CD14-positive monocyte (primary cell): ENCODE measurements at regions not wholly inside any gene's neighbourhood (a gene's known extent, or its start where the extent isn't known, plus 50 kb on each side); places are given as distances from the start of the nearest gene placed in this dataset.
"Not testable (repeated sequence)": the region's sequence is repeated elsewhere in the genome, so short reads cannot be mapped to it uniquely, and the experiment has no call there.

ENCODE experiments used
- DNase-seq, 3 donors: peaks; one replicate each; pipeline ENCODE4 v3.0.0-alpha.2; 2011 to 2022
- H2AFZ ChIP-seq: 2 replicates; pipeline ENCODE4 v1.6.0; 2012; ENCODE audit warnings: mild to moderate bottlenecking, low read depth, low read length, inconsistent platforms; ENCODE audit not compliant: insufficient read depth, poor library complexity, severe bottlenecking
- H3K27ac ChIP-seq, 2 donors: 1 replicate in 1 of 2; 2 replicates in 1 of 2; pipeline ENCODE4 v1.5.1; 2012 to 2013; ENCODE audit warnings: low read length in 2 of 2, control low read depth in 1 of 2, inconsistent platforms in 1 of 2, low read depth in 1 of 2, mild to moderate bottlenecking in 1 of 2
- H3K27me3 ChIP-seq, 2 donors: one replicate each; pipeline versions ENCODE4 v1.6.0 to v1.6.1; 2011 to 2013; ENCODE audit warnings: low read length in 2 of 2; ENCODE audit not compliant: control insufficient read depth in 2 of 2, insufficient read depth in 2 of 2
- H3K36me3 ChIP-seq, 2 donors: replicated peaks in 1 of 2; 1 replicate in 1 of 2; 2 replicates in 1 of 2; pipeline versions ENCODE4 v1.5.1 to v1.6.1; 2012 to 2013; ENCODE audit warnings: low read length in 2 of 2, control low read depth in 1 of 2, inconsistent platforms in 1 of 2, mild to moderate bottlenecking in 1 of 2; ENCODE audit not compliant: insufficient read depth in 2 of 2, control insufficient read depth in 1 of 2
- H3K4me1 ChIP-seq, 2 donors: 1 replicate in 1 of 2; 2 replicates in 1 of 2; pipeline versions ENCODE4 v1.5.1 to v1.6.1; 2012 to 2013; ENCODE audit warnings: low read length in 2 of 2, control low read depth in 1 of 2, inconsistent platforms in 1 of 2, mild to moderate bottlenecking in 1 of 2, moderate library complexity in 1 of 2; ENCODE audit not compliant: insufficient read depth in 2 of 2, control insufficient read depth in 1 of 2
- H3K4me2 ChIP-seq: replicated peaks from 2 replicates; pipeline ENCODE3; 2012; ENCODE audit warnings: low read length, moderate library complexity, mild to moderate bottlenecking; ENCODE audit not compliant: poor library complexity, severe bottlenecking; ENCODE audit errors: extremely low read depth
- H3K4me3 ChIP-seq, 3 experiments: fragments of 200-600 bp in 1 of 3; sonication (generic) in 1 of 3; replicated peaks in 1 of 3; 1 replicate in 2 of 3; 2 replicates in 1 of 3; pipeline ENCODE4 v1.5.1; 2011 to 2013; ENCODE audit warnings: low read length in 3 of 3, mild to moderate bottlenecking in 3 of 3, control low read depth in 2 of 3, low read depth in 2 of 3, inconsistent platforms in 1 of 3, moderate library complexity in 1 of 3
- H3K79me2 ChIP-seq: 2 replicates; pipeline ENCODE4 v1.6.0; 2012; ENCODE audit warnings: mild to moderate bottlenecking, control low read depth, inconsistent platforms, low read length, moderate library complexity; ENCODE audit not compliant: insufficient read depth
- H3K9ac ChIP-seq: 2 replicates; pipeline ENCODE4 v1.6.0; 2017; ENCODE audit warnings: low read length, mild to moderate bottlenecking; ENCODE audit not compliant: insufficient read depth, poor library complexity, severe bottlenecking
- H3K9me3 ChIP-seq, 2 donors: replicated peaks in 1 of 2; 1 replicate in 1 of 2; 2 replicates in 1 of 2; pipeline versions ENCODE4 v1.5.1 to v1.6.1; 2012 to 2013; ENCODE audit warnings: low read length in 2 of 2, control low read depth in 1 of 2; ENCODE audit not compliant: control insufficient read depth in 1 of 2, insufficient read depth in 1 of 2
- H4K20me1 ChIP-seq: 2 replicates; pipeline ENCODE4 v1.6.0; 2012; ENCODE audit warnings: mild to moderate bottlenecking, low read length, control low read depth, moderate library complexity; ENCODE audit not compliant: insufficient read depth
- H3K27ac Mint-ChIP-seq, 7 donors: one replicate each; pipeline ENCODE4 v1.8.0; 2020; ENCODE audit warnings: mild to moderate bottlenecking in 7 of 7, mixed read lengths in 7 of 7, moderate library complexity in 6 of 7, inconsistent platforms in 2 of 7
- H3K27me3 Mint-ChIP-seq, 3 donors: one replicate each; pipeline ENCODE4 v1.8.0; 2021 to 2022; ENCODE audit warnings: low read depth in 3 of 3, mild to moderate bottlenecking in 3 of 3, mixed read lengths in 3 of 3, moderate library complexity in 3 of 3, inconsistent platforms in 1 of 3
- H3K36me3 Mint-ChIP-seq, 2 donors: one replicate each; pipeline ENCODE4 v1.8.0; 2020; ENCODE audit warnings: mixed read lengths in 2 of 2, inconsistent platforms in 1 of 2, mild to moderate bottlenecking in 1 of 2
- H3K4me1 Mint-ChIP-seq: one replicate; pipeline ENCODE4 v1.8.0; 2020; ENCODE audit warnings: mild to moderate bottlenecking, mixed read lengths
- H3K4me3 Mint-ChIP-seq, 2 donors: one replicate each; pipeline ENCODE4 v1.8.0; 2020; ENCODE audit warnings: mild to moderate bottlenecking in 2 of 2, mixed read lengths in 2 of 2, moderate library complexity in 1 of 2
- H3K9me3 Mint-ChIP-seq, 7 donors: one replicate each; pipeline ENCODE4 v1.8.0; 2020 to 2022; ENCODE audit warnings: mixed read lengths in 7 of 7, mild to moderate bottlenecking in 6 of 7, moderate library complexity in 6 of 7, inconsistent platforms in 2 of 7
- WGBS: methylation state at CpG from one replicate; pipeline ENCODE4 v1.1.5; 2013; ENCODE audit warnings: missing lambda C conversion rate; ENCODE audit not compliant: insufficient coverage; 5-methylcytosine and 5-hydroxymethylcytosine counted together
- intact Hi-C, 2 donors: fragments of 100-400 bp; cut with micrococcal nuclease; formaldehyde crosslinking; loops; one replicate each; pipeline versions ENCODE4 v1.15.0 to v1.15.1; 2023

DNA sequence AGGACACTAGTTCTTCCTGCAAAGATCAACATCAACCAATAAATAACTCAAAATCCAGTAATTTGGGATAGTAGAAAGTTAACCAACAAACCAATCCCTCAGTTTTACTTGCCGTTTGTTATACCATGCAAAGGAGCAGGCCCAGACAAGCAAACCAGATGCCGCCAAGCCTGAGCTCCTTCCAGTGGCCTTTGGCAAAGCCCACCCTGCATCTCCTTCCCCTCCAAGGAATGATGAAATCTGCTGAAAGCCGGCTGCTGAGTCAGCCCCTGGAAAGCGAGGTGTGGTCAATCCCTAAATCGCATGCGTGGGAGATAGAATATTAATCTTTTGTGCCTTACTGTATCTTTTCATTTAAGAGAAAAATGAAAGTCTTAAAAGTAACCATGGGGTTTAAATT lies 135.7 kb upstream of the VOPP1 start:
- DNase-seq, H4K20me1 ChIP-seq, H3K27ac ChIP-seq, H3K9ac ChIP-seq, H3K4me1 Mint-ChIP-seq, H3K4me1 ChIP-seq, H3K36me3 ChIP-seq, H3K9me3 Mint-ChIP-seq, H3K9me3 ChIP-seq, H3K27me3 Mint-ChIP-seq, H3K4me3 Mint-ChIP-seq, H3K27ac Mint-ChIP-seq, H3K36me3 Mint-ChIP-seq, H3K4me2 ChIP-seq, H3K79me2 ChIP-seq, H3K4me3 ChIP-seq, H3K27me3 ChIP-seq, intact Hi-C loops, H2AFZ ChIP-seq: not testable (repeated sequence)
- 100% methylated on average over 2 of the region's 6 CpGs for WGBS

DNA sequence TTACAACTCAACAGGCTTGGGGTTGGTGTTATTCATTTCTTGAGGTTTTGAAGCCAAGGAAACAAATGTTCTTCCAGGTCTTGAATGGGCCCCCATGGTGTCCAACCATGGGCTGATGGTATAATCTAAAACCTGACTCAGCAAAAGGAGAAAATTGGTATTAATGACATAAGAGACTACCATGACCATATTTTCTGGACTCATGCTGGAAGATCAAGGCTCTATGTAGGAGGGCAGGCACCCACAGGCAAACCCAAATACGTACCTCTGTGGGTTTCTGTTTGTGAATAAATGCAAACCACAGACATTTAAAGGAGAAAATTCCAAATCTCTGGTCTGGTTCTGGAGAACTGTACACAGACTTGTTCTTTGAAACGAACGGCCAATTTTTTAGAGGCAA lies 135.1 kb upstream of the VOPP1 start:
- H3K36me3 Mint-ChIP-seq, H3K9me3 Mint-ChIP-seq, H3K36me3 ChIP-seq, H3K9me3 ChIP-seq, H3K4me2 ChIP-seq, H3K27ac Mint-ChIP-seq, H3K4me1 ChIP-seq, H4K20me1 ChIP-seq, H3K27me3 Mint-ChIP-seq, DNase-seq, H3K27ac ChIP-seq, H3K4me3 ChIP-seq, H3K9ac ChIP-seq, H3K4me1 Mint-ChIP-seq, H3K27me3 ChIP-seq, H3K4me3 Mint-ChIP-seq, H2AFZ ChIP-seq, H3K79me2 ChIP-seq, intact Hi-C loops: not testable (repeated sequence)
- no CpG with 5 or more reads among the region's 3 CpGs for WGBS

DNA sequence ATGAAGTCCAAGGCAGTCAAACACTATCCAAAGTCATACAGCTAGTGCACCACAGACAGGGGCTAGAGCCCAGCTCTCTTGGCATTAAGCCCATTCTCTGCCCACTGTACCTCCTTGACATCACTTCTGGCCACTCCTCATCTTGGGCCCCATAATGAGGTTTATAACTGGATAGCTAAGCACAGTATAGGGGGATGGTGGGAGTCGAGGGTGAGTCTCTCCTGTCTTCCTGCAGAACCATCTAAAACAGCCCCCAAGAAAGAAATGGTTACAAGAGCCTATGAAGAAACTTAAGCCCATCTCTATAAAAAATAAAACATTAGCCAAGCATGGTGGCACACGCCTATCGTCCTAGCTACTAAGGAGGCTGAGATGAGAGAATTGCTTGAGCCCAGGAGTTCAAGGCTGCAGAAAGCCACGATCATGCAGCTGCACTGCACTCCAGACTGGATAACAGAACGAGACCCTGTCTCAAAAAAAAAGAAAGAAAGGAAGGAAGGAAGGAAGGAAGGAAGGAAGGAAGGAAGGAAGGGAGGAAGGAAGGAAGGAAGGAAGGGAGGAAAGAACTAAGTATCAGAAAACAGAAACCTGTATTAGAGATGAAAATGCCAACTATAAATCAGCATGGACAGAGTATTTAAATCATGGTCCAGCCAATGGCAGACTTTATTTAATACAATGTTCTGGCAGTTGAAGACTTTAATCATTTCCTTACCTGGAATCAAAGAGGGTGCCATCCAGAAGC lies 134.3 kb upstream of the VOPP1 start:
- H3K79me2 ChIP-seq, H3K27me3 ChIP-seq, H3K27ac ChIP-seq, H3K4me3 ChIP-seq, H3K4me3 Mint-ChIP-seq, H3K9ac ChIP-seq, intact Hi-C loops, H3K4me1 Mint-ChIP-seq, H3K9me3 Mint-ChIP-seq, H3K36me3 Mint-ChIP-seq, H2AFZ ChIP-seq, H3K4me2 ChIP-seq, H3K4me1 ChIP-seq, H3K27ac Mint-ChIP-seq, H4K20me1 ChIP-seq, H3K9me3 ChIP-seq, DNase-seq, H3K36me3 ChIP-seq, H3K27me3 Mint-ChIP-seq: not testable (repeated sequence)
- WGBS, result no CpG with 5 or more reads among the region's 5 CpGs

DNA sequence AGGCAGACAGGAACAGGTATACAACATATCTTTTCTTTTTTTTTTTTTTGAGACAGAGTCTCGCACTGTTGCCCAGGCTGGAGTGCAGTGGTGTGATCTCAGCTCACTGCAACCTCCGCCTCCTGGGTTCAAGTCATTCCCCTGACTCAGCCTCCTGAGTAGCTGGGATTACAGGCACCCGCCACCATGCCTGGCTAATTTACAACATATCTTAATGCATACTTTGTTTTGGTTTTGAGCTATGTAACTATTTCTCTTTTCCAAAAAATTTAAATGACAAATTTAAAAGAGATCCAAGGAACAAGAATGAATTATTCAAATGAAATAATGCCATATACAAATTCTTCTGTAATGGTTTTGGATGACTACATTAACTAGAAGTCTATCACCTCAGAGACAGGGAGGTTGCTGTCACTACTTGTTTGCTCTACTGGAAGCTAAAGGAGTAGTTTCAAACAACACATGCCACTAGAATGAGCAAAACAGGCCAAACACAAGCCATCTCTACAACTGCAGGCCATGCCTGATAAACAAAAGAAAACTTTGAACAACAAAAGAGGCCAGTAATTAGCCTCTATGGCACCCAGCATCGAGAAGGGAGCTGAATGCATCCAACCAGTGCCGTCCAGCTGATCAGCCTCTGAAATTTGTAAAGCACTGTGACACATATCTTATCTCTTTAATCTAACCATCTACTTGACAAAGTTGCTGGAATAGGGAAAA lies 133.6 kb upstream of the VOPP1 start:
- H3K27ac Mint-ChIP-seq, H3K4me2 ChIP-seq, H3K27me3 Mint-ChIP-seq, H3K9me3 Mint-ChIP-seq, H3K27me3 ChIP-seq, H3K36me3 Mint-ChIP-seq, H3K9me3 ChIP-seq, H3K27ac ChIP-seq, H4K20me1 ChIP-seq, H3K79me2 ChIP-seq, H3K36me3 ChIP-seq, H2AFZ ChIP-seq, H3K4me3 Mint-ChIP-seq, H3K4me1 Mint-ChIP-seq, H3K9ac ChIP-seq, H3K4me3 ChIP-seq, intact Hi-C loops, DNase-seq, H3K4me1 ChIP-seq: not testable (repeated sequence)
- WGBS, result 100% methylated on average over 1 of the region's 5 CpGs
